HCT116 (cell line): ENCODE measurements at regions not wholly inside any gene's neighbourhood (a gene's known extent, or its start where the extent isn't known, plus 50 kb on each side); places are given as distances from the start of the nearest gene placed in this dataset.
A peak's percentile ranks its signal among the peaks of the same experiment; 100 is the strongest.

Experiments used
- ATAC-seq: fragments of 200-7000 bp; cut with Tn5 transposase; 2 replicates; pipeline ENCODE4 v1.9.1; 2020; ENCODE audit warnings: mild to moderate bottlenecking, moderate library complexity
- BruUV-seq: library from RNA; stranded (reverse); fragments of 400-500 nt; replicated peaks from 2 replicates; lab custom pipeline; 2021; lab: Mats Ljungman, UMichigan
- CTCF ChIA-PET: fragments of 300-600 bp; sonication (Branson Sonifier 250); formaldehyde crosslinking; loops from one replicate; lab custom pipeline; 2021; ENCODE audit warnings: antibody characterized with exemption; lab: Charles Lee
- POLR2A ChIA-PET: fragments of 300-600, 350-600 bp; sonication (Branson Sonifier 250); formaldehyde crosslinking; loops from one replicate; lab custom pipeline; 2021; ENCODE audit warnings: antibody characterized with exemption; lab: Charles Lee
- RAD21 ChIA-PET, 2 experiments: fragments of 300-600 bp; sonication (Branson Sonifier 250); formaldehyde crosslinking; loops; one replicate each; lab custom pipeline; 2023; ENCODE audit warnings: low total read pairs in 2 of 2; ENCODE audit not compliant: uncharacterized antibody in 2 of 2, unreplicated experiment in 2 of 2, low non-redundant PET in 1 of 2; lab: Charles Lee
- DNase-seq: peaks from one replicate; pipeline ENCODE4 v3.0.0-alpha.2; 2010; ENCODE audit warnings: low read depth, low spot score
- H2AFZ ChIP-seq: fragments of 200-600 bp; shearing (Covaris generic), sonication (generic); 2 replicates; pipeline ENCODE4 v1.6.1; 2017; ENCODE audit warnings: low read depth, mixed run types, mixed read lengths, antibody characterized with exemption, low read length; ENCODE audit not compliant: poor library complexity, severe bottlenecking
- H3K27ac ChIP-seq: 2 replicates; pipeline ENCODE4 v1.5.1; 2012; ENCODE audit warnings: low read depth, low read length
- H3K27me3 ChIP-seq: fragments of 200-600 bp; sonication (generic); 2 replicates; pipeline ENCODE4 v1.6.1; 2016; ENCODE audit warnings: mixed run types, low read length, mixed read lengths; ENCODE audit not compliant: insufficient read depth
- H3K36me3 ChIP-seq, 2 experiments: fragments of 200-500 bp in 1 of 2; fragments of 200-600 bp in 1 of 2; sonication (Bioruptor generic) in 1 of 2; sonication (generic) in 1 of 2; 2 replicates each; pipeline versions ENCODE4 v1.5.1 to v1.6.1; 2014 to 2016; ENCODE audit warnings: low read length in 2 of 2, inconsistent platforms in 1 of 2, mixed read lengths in 1 of 2, mixed run types in 1 of 2; ENCODE audit not compliant: insufficient read depth in 2 of 2, control insufficient read depth in 1 of 2
- H3K4me1 ChIP-seq, 2 experiments: fragments of 200-600 bp in 1 of 2; sonication (generic) in 1 of 2; 2 replicates each; pipeline versions ENCODE4 v1.5.1 to v1.6.1; 2012 to 2017; ENCODE audit warnings: low read length in 2 of 2, inconsistent platforms in 1 of 2, mild to moderate bottlenecking in 1 of 2, mixed read lengths in 1 of 2, mixed run types in 1 of 2, moderate library complexity in 1 of 2; ENCODE audit not compliant: insufficient read depth in 2 of 2, control insufficient read depth in 1 of 2
- H3K4me2 ChIP-seq: fragments of 200-600 bp; sonication (generic); 2 replicates; pipeline ENCODE4 v1.6.1; 2017; ENCODE audit warnings: mixed run types, low read length, mixed read lengths
- H3K4me3 ChIP-seq, 2 experiments: fragments of 200-600 bp in 1 of 2; sonication (generic) in 1 of 2; replicated peaks in 1 of 2; 2 replicates each; pipeline ENCODE4 v1.5.1; 2011 to 2016; ENCODE audit warnings: low read length in 2 of 2, control low read depth in 1 of 2, low read depth in 1 of 2, mild to moderate bottlenecking in 1 of 2, mixed read lengths in 1 of 2, mixed run types in 1 of 2
- H3K79me2 ChIP-seq: fragments of 200-600 bp; sonication (generic); 2 replicates; pipeline ENCODE4 v1.6.1; 2017; ENCODE audit warnings: mild to moderate bottlenecking, mixed run types, low read length, moderate library complexity, mixed read lengths; ENCODE audit not compliant: insufficient read depth
- H3K9ac ChIP-seq: fragments of 200-600 bp; sonication (generic); 2 replicates; pipeline ENCODE4 v1.6.1; 2016; ENCODE audit warnings: low read length, mixed read lengths
- H3K9me2 ChIP-seq: fragments of 200-600 bp; sonication (generic), shearing (Covaris generic); 2 replicates; pipeline ENCODE4 v1.6.1; 2017; ENCODE audit warnings: mixed run types, mild to moderate bottlenecking, moderate library complexity; ENCODE audit not compliant: insufficient read depth
- H3K9me3 ChIP-seq, 2 experiments: fragments of 200-500 bp in 1 of 2; fragments of 200-600 bp in 1 of 2; sonication (Bioruptor generic) in 1 of 2; sonication (generic) in 1 of 2; 2 replicates each; pipeline ENCODE4 v1.6.1; 2014 to 2017; ENCODE audit warnings: low read length in 2 of 2, mixed read lengths in 2 of 2, inconsistent platforms in 1 of 2, low read depth in 1 of 2, mild to moderate bottlenecking in 1 of 2, mixed run types in 1 of 2, moderate library complexity in 1 of 2; ENCODE audit not compliant: control insufficient read depth in 1 of 2, insufficient read depth in 1 of 2
- H4K20me1 ChIP-seq: fragments of 200-600 bp; sonication (generic), shearing (Covaris generic); 2 replicates; pipeline ENCODE4 v1.6.1; 2017; ENCODE audit warnings: mixed run types, mild to moderate bottlenecking, moderate library complexity; ENCODE audit not compliant: insufficient read depth
- ATF3 ChIP-seq: IDR thresholded peaks from 2 replicates; pipeline ENCODE4 v1.6.1; 2012
- CBX3 ChIP-seq: IDR thresholded peaks from 2 replicates; pipeline ENCODE4 v1.6.1; 2012; ENCODE audit warnings: low read depth
- CTCF ChIP-seq, 3 experiments: fragments of 200-600 bp in 1 of 3; sonication (generic) in 1 of 3; IDR thresholded peaks in 2 of 3; conservative IDR thresholded peaks in 1 of 3; 2 replicates each; pipeline ENCODE4 v1.5.1; 2012 to 2017; ENCODE audit warnings: low read depth in 2 of 3, low read length in 2 of 3, antibody characterized with exemption in 1 of 3, borderline replicate concordance in 1 of 3, control low read depth in 1 of 3, mild to moderate bottlenecking in 1 of 3, mixed read lengths in 1 of 3, mixed run types in 1 of 3, moderate library complexity in 1 of 3; ENCODE audit not compliant: insufficient read depth in 1 of 3
- JUND ChIP-seq: IDR thresholded peaks from 2 replicates; pipeline ENCODE4 v1.6.1; 2012
- RAD21 ChIP-seq: IDR thresholded peaks from 2 replicates; pipeline ENCODE4 v1.6.1; 2012; ENCODE audit warnings: low read depth, mild to moderate bottlenecking
- SRF ChIP-seq: IDR thresholded peaks from 2 replicates; pipeline ENCODE4 v1.6.1; 2012; ENCODE audit warnings: low read depth
- YY1 ChIP-seq: IDR thresholded peaks from 2 replicates; pipeline ENCODE4 v1.6.1; 2011; ENCODE audit warnings: low read length, low read depth, moderate library complexity, mild to moderate bottlenecking; ENCODE audit not compliant: insufficient replicate concordance; ENCODE audit errors: extremely low read depth
- ZBTB33 ChIP-seq: IDR thresholded peaks from 2 replicates; pipeline ENCODE4 v1.6.1; 2011; ENCODE audit warnings: mild to moderate bottlenecking, low read length, moderate library complexity; ENCODE audit not compliant: insufficient replicate concordance; ENCODE audit errors: extremely low read depth
- ZNF274 ChIP-seq: fragments of 200-500 bp; sonication (Bioruptor generic); IDR thresholded peaks from 2 replicates; pipeline ENCODE4 v1.6.1; 2014; ENCODE audit warnings: mild to moderate bottlenecking, low read depth, low read length, inconsistent platforms
- intact Hi-C: fragments of 100-400 bp; cut with micrococcal nuclease; formaldehyde crosslinking; loops from 2 replicates; pipeline ENCODE4 v1.10.0; 2022

GRCh38 chr2:217652761-217653639 lies 349.8 kb downstream of the TNS1 start (continued):
- no peak for TF ChIP-seq ZBTB33
- no peak for TF ChIP-seq YY1
- TF ChIP-seq ZNF274 = no peak

DNA sequence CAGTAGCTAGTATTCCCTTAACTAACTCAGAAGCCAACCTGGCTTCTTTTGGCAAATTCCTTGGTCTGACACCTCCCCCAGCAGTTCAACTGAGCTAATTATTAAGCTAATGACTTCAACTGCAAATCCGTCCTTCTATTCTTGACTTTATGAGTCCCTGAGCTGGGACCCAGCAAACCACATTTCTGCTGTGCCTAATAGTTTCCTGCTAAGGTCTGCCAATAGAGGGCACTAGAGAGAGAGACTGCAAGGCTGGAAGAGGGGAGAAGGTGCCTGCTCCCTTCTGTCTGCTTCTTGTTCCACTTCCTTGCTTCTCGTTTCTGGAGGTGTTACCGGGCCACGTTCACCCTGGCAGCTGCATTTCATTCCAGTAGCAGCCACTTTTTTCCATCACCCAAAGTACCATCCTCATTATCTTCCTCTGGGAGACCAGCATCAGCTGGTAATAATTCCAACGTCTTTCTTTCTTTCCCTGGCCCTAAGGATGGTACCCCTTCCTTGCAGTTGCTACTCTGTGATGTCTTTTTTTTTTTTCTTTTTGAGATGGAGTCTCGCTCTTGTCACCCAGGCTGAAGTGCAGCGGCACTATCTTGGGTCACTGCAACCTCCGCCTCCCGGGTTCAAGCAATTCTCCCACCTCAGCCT lies 352.0 kb downstream of the TNS1 start:
- DNase-seq (peak; percentile 60), ATAC-seq (peak; percentile 87)
- ChIA-PET POLR2A (no interaction called here), RAD21 (interaction anchor here in 1 of 2 experiments (0.9 kb wide), 1 partner anchor 62 kb away, joined by 4 read pairs; no protein-coding TSS in a partner anchor), CTCF (interaction anchor here (0.7 to 2.0 kb wide), 26 partner anchors 10 to 963 kb away, joined by 3 to 18 read pairs (median 5); partner anchors contain the start of gene IGFBP5)
- Histone ChIP-seq H3K9ac (no peak overlapping the region), H3K36me3 (no peaks in the 10 kb centered on the region), H3K9me2 (no peaks in the 10 kb centered on the region), H4K20me1 (no peaks in the 10 kb centered on the region), H2AFZ (no peak overlapping the region), H3K9me3 (no peaks in the 10 kb centered on the region), H3K79me2 (no peaks in the 10 kb centered on the region), H3K4me1 (peaks cover 7 to 21% of the 10 kb centered on the region in 2 experiments; a peak in 3 of 4 replicates), H3K27ac (no peak overlapping the region), H3K4me3 (no peak overlapping the region), H3K4me2 (no peak overlapping the region), H3K27me3 (no peaks in the 10 kb centered on the region)
- BruUV-seq = no TSS peak
- intact Hi-C loops = loop anchor here (2.0 to 5.0 kb wide), 3 partner anchors 62 to 954 kb away; partner anchors contain the start of gene IGFBP5
- peak; percentile 60 for TF ChIP-seq RAD21
- no peak for TF ChIP-seq ATF3
- no peak for TF ChIP-seq SRF
- TF ChIP-seq JUND = no peak
- TF ChIP-seq CTCF (IDR thresholded peaks at IDR 0.05 in 2 of 3, conservative IDR thresholded peaks at IDR 0.05 in 1 of 3; ENCODE audit: borderline replicate concordance in 1 of 3, insufficient read depth in 1 of 3, low read depth in 2 of 3, low read length in 2 of 3) = peak; percentile 57 to 93 (median 82); a peak in 5 of 6 replicates
- no peak for TF ChIP-seq ZBTB33
- 0 out of 2 replicates have a peak, but pooled peaks have one; percentile 24 for TF ChIP-seq CBX3
